SW480 (cell line): ENCODE measurements at regions not wholly inside any gene's neighbourhood (a gene's known extent, or its start where the extent isn't known, plus 50 kb on each side); places are given as distances from the start of the nearest gene placed in this dataset.

Source experiments
- DNase-seq: peaks from one replicate; pipeline ENCODE4 v3.0.0-alpha.2; 2016; ENCODE audit warnings: low spot score

- no peak for DNase-seq
Observed at GRCh38 chr6:166009385-166010031, 158.1 kb downstream of the TBXT start.

DNA sequence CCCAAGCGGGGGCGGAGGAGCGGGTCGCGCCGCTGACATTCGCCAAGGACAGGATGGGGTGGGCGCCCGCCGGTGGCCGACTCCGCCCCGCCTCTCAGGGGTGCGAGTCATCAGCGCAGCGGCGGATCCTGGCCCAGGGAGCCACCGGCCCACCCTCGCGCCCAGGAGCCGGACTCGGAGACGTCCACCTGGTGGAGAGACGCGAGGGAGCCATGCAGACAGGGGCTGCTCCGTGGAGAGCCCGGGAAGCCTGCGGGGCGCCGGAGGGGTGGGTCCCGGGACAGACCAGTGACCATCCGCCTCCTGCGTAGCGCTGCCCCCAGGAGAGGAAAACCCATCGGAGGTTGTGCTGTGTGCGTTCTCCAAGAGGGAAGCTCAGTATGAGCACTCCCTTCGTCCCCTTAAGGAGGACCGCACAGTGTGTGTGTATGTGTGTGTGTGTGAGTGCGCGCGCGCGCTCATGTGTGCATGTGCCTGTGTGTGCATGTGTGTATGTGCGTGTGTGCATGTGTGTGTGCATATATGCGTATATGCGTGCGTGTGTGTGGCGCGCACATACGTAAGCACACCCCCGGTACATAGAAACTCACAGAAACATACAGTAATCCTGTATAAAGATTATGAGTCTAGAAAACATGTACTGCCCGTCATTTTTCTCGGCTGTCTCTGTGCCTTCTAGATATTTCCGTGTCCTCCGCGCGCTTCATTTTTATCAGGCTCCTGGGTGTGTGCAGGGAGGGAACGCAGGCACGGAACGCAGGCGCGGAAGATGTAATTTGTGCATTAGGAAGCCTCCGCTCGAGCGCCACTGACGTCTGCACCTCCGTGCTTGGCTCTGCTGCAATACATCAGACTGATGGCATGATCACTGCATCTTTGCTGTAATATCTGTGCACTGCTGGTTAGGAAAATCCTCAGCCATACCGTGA, 158.9 kb downstream of the TBXT start:
- DNase-seq, result no peak

DNA sequence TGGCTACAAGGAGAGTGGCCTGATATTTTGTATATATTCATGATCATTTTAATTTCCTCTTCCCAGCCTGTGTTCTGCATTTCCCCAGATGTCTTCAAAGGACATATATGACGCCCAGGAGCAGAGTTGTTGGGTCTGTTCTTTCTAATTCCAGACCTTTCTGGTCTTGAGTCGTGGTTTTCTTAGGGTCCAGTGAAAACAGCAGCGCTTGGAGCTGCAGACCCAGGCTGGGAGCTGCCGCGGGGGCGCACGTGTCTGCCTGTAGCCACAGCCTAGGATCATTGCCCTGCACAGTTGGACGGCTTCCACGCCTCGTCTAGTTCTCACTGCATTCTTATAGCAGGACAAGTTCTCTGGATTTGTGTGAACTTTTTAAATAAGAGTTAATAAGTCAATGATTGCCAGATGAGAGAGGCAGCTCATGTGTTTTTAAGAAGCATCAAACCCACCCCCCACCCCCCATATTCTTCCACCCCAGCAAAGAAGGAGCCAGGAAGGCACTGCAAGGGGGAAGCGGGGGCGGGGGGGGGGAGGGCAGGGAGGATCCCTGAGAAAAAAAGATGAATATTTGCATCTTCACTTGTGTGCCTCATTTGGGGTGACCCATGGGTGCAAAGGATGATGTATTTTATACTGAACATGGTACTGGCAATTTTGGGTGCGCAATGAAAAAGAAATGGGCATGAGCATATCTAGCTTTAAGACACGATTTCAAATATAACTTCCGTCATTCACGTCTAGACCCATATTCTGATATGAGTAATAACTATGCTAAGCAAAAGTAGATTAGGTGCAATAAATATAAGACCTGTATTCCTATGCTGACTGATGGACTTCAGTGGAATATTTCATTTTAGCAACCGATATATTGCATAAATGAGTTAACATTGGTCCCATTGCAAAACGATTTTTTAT, 160.0 kb downstream of the TBXT start:
- no peak for DNase-seq

DNA sequence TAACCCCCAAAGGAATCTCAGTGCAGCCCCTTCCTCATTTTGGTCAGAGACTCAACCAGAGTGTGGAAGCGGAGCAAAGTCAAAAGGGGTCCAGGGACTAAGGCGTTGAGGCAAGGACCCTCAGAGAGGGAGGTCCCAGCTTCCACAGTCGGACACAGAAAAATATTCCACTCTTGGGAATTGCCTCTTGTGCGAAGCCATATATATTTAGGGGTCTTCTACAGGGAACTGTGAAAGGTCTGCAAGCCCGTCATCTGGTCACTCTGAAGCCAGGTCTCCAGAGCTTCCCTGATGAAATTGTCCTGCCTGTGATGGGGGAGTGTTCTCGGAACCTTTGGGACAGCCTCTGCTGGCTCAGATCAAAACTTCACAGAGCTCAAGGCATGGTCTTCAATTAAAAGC, 160.8 kb downstream of the TBXT start:
- DNase-seq, result no peak

DNA sequence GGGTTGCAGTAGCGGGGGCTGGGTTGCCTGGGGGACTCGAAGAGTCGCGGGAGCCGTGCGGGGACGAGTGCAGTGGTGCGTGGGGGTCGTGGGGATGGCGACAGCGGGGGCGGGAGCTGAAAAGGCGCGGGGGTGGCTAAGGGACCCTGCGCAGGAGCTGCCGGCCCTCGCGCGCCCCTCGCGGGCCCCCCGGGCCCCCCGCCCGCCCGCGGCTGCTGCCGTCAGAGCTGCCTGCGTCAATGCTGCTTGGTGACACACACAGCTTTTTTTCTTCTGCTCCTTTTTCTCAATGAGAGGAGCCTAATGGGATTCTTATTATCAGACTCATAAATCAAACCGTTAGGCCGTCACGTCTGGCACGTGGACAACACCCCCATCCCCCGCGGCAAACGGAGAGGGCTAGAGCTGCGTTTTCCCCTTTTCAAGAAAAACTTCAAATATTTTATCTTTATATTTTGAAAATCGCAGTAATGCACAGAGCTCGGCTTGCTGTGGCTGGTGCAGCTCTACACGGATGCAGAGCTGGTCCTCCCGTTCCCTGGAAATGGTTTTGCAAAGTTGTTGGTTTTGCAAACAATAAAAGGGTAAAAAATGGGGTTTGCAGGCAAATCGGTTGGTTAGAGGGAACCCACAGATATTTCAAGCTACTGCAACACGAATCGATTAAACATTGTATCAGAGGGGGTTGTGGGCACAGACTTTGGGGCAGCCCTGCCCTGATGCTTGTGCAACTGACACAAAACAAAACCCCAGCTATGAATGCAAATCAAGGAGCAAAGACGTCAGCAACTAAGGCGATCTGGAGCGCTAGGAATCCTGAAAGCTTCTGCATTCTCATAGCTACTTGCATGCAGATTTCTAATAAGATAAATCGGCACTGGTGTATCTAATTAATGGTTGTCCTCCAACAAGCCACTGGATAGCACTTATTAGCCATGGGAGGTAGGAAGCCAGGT, 161.4 kb downstream of the TBXT start:
- no peak for DNase-seq

GRCh38 chr6:166005401-166005943, 162.2 kb downstream of the TBXT start:
- DNase-seq, result no peak

DNA sequence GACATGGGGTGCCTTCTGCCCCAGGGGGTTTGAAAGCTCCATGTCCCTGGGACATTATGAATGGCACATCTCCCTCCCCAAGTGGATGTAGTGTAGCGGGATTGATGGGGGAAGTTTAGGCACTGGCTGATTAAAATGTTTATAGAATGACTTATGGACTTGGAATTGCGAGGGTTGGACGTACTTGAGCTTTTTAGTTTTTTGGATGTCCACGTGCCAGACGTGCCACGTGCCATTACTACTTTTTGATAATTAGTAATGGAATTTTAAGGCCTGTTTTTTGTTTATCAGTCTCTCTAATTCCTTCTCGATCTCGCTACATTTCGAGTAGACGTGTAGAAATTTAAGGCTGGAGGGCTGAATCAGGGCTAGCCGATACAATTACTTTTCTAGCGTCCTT, 162.8 kb downstream of the TBXT start:
- no peak for DNase-seq

- DNase-seq, result no peak
Observed at GRCh38 chr6:166004471-166004870, 163.2 kb downstream of the TBXT start.

DNA sequence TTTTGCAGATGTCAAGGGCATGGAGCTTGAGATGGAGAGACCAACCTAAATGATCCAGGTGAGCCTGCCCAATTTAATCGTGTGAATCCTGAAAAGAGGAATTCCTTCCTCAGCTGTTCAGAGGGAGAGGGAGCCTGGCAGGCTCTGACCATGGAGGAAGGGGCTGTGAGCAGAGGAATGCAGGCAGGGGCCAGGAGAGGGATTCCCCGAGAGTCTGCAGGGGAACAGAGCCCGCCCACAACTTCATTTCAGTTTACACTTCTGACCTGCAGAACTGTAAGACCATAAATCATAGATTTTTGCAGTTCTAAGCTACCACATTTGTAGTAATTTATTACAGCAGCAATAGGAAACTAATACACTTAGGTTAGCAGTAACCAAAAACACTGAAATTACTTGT, 164.1 kb downstream of the TBXT start:
- no peak for DNase-seq

DNA sequence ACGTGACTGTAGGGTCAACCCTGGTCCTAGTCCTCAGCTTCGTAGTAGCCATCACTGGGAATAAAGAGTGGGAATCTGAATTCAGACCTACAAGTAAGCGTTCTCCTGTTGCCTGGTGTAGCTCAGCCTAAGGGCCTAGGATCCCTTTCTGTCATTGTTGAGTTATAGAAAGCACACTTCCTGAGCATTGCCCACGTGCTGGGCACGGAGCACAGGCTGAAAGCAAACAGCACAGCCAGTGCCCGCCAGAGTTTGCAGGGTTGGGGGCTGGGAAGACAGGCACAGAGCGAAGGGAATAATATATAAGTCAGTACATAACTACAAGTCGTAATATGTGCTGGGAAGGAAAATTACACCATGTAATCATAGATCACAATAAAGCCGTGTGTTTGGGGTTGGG, 166.3 kb downstream of the TBXT start:
- DNase-seq, result no peak

GRCh38 chr6:165999279-165999678, 168.4 kb downstream of the TBXT start:
- DNase-seq, result no peak

GRCh38 chr6:165998072-165998471, 169.6 kb downstream of the TBXT start:
- no peak for DNase-seq

DNA sequence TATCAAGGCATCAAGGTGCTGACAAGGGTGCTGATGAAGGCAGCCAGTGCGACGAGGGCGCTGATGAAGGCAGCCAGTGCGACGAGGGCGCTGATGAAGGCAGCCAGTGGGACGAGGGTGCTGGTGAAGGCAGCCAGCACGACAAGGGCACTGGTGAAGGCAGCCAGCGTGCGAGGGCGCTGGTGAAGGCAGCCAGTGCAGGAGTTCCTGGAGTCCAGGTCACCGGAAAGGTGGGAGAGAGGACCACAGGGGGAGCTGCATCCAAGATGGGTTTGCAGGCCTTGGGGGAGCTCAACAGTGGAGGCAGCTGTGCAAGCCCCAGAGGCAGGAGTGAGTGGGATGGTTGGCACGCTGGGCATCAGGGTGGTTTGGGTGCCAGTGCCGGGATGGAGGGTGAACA, 176.3 kb downstream of the TBXT start:
- DNase-seq, result no peak

DNA sequence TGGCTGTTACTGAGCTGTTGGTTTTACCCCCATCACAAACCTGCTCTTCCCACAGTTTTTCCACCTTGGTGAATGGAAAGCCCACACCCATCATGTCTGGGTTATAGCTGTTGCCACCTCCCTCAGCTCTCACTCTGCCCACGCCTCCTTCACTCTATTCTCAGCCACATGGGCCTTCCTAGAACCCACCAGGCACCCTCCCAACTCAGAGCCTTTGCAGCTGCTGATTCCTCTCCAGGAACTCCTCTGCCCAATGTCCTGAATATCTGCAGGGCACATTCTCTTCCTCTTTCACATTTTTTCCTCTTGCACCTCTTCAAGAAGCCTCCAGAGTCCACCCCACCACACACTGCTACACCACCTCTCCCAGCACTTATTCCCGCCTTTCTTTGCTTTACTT, 177.4 kb downstream of the TBXT start:
- DNase-seq, result no peak

DNA sequence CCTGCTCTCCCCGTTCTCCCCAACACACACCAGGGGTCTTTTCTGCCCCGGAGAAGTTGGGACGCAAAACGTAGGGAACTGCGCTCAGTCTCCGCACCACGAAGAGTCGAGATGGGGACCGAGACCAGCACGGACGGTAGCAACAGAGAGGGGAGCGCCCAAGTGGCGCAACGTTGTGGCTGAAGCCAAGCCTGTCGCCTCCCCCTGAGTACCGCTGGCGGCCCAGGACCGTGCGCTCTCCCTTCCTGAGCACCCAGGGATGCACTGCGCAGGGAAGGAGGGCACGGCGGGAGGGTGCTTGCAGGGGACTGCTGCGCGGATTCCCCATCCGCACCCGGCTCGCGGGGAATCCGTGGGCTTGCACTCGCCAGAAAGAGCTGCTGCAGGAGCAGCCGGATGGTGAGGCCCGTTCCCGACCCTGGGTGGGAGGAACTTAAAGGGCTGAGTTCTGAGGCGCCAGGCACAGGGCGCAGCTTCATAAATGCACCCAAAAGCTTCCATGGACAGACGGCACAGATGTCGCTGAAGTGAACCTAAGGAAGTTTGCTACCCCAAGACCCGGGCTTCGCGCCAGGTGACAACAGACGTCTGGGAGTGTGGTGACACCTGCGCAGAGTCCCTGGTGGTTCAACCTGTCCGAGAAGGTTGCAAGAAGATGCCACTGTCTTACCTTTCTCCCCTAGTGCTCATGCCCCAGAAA, 178.7 kb downstream of the TBXT start:
- no peak for DNase-seq

- no peak for DNase-seq
Observed at GRCh38 chr6:165988302-165988756, 179.3 kb downstream of the TBXT start.

- DNase-seq, result peak; percentile 30
Observed at GRCh38 chr6:165987483-165988301, 180.0 kb downstream of the TBXT start.

DNA sequence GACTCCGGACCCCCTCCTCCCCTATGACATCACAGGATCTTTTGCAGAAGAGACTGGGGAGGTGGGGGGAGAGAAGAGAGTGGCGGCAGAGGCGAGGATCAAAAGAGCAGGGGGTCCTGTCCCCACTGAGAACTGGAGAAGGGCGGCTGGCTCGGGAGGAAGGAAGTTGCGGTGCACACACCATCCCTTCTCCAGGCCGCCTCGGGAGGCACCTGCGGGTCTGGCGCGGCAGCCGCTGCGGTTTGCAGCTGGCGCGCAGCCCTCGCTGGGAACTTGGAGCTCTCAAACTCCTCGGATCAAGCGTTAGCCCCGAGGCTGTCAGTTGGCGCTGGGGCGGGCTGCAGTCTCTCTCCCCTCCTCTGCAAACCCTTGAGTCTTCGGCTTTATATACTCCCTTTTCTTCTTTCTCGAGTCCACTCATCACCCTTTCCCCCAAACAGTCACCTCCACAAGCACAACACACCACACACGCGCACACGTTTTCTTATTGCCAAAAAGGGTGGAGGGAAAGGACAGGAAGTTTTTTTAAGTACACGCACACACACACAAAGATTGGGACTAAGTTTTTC, 180.7 kb downstream of the TBXT start:
- DNase-seq, result no peak

DNA sequence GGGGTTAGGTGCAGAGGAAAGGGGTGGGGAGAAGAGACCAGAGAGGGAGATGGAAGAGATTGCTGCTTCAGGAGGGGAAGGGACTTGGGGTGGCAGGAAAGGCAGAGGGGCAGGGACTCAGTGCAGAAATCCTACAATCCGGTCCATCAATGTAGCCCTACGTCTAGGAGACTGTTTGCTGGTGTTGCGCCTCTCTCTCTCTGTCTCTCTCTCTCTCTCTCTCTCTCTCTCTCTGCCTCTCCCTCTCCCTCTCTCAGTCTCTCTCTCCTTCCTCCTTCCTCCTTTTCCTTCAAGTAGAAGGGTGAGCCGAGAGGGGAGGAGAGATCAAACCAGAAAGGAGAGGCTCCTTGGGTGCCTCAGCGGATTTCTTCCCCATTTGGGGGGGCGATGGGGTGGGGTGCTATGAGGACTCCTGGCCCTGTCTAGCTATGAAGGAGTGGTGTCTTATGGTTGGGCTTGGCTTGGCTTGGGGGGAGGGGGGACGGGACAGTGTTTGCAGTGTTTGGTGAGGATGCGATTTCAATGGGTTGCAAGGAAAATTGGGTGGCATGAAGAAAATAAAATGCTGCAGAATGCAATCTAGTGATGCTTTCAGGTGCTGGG, 181.2 kb downstream of the TBXT start:
- no peak for DNase-seq
